Dermis blood vessel endothelial cell (primary cell): ENCODE measurements at regions not wholly inside any gene's neighbourhood (a gene's known extent, or its start where the extent isn't known, plus 50 kb on each side); places are given as distances from the start of the nearest gene placed in this dataset.

Source experiments
- DNase-seq: peaks from one replicate; pipeline ENCODE4 v3.0.0; 2010

DNA sequence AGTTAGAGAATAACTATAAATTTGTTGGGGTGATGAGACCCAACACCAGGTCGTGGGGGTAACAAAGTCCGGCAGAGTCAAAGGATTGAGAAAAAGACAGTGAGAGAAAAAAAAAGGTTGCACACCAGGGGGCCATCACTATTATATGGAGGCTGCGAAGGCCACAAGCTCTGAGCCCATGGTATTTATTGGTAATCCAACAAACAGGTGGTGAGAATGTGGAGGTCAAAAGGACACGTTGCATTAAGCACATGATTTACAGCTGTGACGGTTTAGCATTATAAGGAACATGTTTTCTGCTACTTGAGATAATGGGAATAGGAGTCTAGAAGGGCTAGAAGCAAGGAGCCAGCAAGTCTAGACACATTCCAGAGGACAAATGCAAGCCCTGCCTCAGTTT, 2202.2 kb upstream of the C9orf72 start:
- no peak for DNase-seq

DNA sequence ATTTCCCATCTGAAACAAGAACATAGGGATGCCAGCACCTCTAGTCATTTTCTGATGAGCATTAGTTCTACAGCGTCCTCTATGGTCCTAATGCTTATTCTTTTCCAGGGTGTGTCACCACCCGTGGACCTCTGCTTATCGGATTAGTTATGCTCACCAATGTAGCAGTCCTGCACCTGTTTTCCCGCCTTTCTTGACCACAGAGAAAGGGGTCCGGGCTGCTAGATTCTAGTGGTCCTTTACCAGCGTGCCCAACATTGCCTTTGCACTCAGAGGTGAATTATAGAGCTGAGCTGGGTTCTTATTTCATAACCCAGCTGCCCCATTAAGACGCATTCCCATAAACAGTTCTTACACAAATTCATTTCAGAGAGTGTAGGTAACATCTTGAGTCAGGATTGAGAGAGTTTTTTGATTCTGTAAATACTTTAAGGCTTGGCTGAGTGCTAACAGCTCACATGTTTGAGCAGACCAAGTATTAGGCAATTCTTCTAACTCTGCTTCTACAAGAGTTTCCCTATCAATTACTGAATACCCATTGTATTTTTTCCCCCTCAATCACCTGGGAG, 2205.1 kb upstream of the C9orf72 start:
- no peak for DNase-seq

- no peak for DNase-seq
Measured at GRCh38 chr9:29793970-29794369, 2220.7 kb upstream of the C9orf72 start.

- no peak for DNase-seq
Measured at GRCh38 chr9:29796291-29796952, 2223.1 kb upstream of the C9orf72 start.

GRCh38 chr9:29798599-29798998, 2225.3 kb upstream of the C9orf72 start:
- DNase-seq, result no peak

- no peak for DNase-seq
Measured at GRCh38 chr9:29799227-29799626, 2225.9 kb upstream of the C9orf72 start.

GRCh38 chr9:29800821-29801220, 2227.5 kb upstream of the C9orf72 start:
- no peak for DNase-seq

DNA sequence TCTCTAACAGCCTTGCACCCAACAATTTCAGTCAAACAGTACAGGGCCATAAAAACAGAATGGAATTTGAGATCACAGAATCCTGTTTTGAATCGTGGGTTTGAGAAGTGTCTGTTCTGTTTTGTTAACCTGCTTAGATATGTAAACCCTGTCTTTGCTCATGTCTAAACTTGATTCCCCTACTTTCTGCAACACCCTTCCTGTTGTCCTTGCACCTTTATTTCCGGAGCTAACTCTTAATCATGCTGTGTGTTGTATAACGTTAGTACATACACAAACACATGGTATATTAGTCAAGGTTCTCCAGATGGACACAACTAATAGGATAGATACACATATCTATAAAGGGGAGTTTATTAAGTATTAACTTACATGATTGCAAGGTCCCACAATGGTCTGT, 2229.2 kb upstream of the C9orf72 start:
- DNase-seq, result no peak

DNA sequence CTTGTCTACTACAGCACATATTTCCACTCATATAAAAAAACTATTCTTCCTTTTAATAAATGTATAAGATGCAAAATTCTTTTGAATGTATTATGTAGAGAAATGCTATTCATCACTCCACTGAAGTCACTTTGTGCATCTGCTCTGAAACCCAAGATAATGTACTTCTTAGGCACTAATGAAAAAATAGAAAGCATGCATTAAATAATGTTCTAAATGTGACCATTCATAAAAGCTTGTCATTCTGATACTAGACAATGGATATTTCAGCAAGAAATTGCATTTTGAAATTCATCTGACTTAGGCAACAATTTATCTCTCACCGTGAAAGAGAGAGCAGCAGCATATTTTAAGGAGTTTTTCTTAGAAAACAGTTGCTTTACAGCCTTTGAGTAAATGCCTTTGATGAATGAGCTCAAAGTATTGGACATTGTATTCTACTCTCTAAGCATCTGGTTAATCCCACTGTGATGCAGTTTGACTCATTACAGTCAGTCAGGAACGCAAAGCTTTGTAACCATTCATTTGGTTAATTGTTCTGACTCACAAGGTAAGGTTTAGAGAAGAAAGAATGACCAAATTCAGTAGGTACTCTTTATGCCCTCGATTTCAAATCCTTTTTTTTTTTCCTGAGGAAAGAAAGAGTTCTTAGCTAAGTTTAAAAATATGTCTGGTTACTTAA, 2233.8 kb upstream of the C9orf72 start:
- DNase-seq, result no peak

GRCh38 chr9:29816954-29817703, 2243.8 kb upstream of the C9orf72 start:
- no peak for DNase-seq

DNA sequence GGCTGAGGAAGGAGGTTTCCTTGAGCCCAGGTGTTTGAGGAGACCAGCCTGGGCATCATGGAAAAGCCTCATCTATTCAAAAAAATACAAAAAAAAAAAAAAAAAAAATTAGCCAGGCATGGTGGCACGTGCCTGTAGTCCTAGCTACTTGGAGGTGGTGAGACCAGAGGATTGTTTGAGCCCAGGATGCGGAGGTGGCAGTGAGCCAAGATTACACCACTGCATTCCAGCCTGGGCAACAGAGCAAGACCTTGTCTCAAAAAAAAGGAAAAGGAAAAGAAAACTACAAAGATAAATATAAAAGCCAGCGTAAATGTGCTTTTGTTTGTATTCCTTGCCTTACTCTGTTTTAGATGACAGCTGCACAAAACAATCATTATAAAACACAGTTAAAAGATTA, 2249.2 kb upstream of the C9orf72 start:
- no peak for DNase-seq

DNA sequence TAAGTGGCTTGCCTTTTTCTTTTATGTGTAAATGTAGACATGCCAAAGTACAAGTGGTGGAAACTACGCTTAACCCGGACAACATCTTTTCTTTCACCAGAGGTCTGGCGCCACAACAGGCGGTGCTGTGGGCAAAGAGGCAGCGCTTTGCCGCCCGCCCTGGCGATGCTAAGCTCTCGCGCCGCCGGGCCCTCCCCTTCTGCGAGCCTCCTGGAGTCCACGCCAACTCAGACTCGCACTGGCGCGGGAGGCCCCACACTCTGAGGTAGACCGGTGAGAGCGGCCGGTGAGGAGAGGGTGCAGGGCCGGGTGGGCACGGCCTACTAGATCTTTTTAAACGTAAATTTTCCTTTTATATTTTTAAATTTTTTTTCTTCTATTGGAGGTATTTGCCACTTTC, 2253.1 kb upstream of the C9orf72 start:
- DNase-seq, result no peak

DNA sequence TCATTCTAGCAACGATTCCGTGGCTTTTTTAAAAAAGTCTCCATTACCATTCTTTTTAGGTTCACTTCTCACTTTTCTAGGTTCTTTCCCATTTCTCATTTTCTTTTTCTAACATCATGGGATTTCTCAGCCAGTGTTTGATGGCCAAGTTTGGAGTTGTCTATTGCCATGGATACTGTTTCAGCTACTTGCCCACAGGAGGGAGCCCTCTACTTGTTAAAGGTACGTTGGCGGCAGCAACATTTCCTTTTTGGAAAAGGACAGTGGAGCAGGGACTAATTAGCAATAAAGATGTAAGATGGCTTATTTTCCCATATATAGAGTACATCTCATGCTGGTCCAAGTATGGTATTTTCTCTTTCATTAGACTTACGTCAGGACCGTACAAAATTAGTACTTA, 2257.5 kb upstream of the C9orf72 start:
- no peak for DNase-seq

GRCh38 chr9:29838491-29839020, 2265.3 kb upstream of the C9orf72 start:
- no peak for DNase-seq

GRCh38 chr9:29844251-29844650, 2271.0 kb upstream of the C9orf72 start:
- DNase-seq, result no peak

DNA sequence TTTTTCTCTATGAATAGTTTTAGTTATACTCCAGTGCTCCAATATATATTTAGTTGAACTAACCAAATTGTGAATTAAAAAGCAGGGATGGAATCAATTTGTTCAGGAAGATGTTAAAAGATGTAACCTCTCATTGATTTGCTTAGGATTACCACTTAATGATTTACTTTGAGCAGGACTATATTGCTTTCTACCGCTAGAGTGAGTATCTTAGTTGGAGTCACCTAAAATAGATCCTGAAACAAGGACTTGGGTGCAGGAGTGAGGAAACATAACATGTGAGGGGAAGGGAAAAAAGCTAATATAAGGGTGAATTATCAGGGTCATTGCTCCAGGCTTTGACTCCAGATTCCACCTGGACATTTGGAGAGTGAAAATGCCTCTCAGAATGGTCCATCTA, 2277.4 kb upstream of the C9orf72 start:
- no peak for DNase-seq

GRCh38 chr9:29861803-29862202, 2288.5 kb upstream of the C9orf72 start:
- DNase-seq, result no peak

DNA sequence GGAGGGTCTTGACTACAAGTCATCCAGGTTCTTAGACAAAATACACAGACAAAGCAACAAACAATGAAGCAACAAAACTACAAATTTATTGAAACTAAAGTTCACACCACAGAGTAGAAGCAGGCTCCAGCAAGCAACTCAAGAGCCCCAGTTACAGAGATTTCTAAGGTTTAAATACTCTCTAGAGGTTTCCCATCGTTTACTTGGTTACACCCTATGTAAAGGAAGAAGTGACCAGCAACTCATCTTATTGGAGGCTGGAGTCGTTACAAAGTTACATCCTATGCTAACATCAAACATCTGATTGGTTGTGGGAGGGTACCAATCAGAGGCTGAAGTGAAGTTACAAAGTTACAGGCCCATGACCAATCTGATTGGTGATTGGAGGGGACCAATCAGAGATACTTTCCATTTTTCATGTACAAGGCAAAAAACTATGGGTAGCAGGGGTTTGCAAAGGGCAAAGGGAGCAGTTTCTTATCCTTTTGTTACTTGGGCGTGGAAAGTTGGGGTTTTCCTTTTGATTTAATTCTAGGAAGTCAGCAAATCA, 2292.6 kb upstream of the C9orf72 start:
- no peak for DNase-seq

DNA sequence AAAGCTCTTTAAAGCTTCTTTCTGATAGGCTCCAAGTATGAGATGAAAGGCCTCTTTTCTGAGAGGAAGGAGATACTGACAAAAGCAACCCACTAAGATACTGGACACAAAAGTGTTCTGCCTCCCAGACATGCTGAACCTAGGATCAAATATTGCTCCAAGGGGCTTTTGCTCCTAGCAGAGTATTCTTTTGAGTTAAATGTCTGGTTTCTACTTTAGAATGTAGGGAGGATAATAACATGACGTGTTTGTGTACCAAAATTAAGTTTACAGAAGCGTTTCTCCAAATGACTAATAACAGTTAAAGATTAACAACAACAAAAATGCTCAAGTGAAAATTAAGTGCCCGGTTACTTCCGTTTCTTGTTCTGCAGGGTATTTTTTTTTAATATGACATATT, 2293.3 kb upstream of the C9orf72 start:
- DNase-seq, result no peak

- DNase-seq, result no peak
Measured at GRCh38 chr9:29873579-29873978, 2300.3 kb upstream of the C9orf72 start.

- DNase-seq, result no peak
Measured at GRCh38 chr9:29875547-29875946, 2302.3 kb upstream of the C9orf72 start.

DNA sequence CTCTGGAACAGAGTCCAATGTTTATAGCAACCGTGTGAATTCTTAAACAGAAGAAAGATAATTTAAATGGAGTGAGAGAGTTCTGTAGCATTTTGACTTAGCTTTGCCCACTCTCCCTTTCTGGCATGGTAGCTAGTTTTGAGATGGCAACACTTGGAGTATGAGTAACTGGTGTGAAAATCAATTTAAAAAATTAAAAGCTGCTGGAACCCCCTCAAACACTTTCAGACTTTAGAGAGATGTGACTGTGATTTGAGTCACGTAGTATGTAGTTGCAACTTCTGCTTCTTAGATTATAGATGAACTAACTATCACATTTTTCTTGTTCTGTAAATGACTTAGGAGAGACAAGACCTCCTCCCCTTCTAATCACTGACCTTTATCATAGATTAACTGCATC, 2309.5 kb upstream of the C9orf72 start:
- no peak for DNase-seq

- DNase-seq, result no peak
Measured at GRCh38 chr9:29906065-29906464, 2332.8 kb upstream of the C9orf72 start.
